NT2/D1 (cell line): ENCODE measurements at regions not wholly inside any gene's neighbourhood (a gene's known extent, or its start where the extent isn't known, plus 50 kb on each side); places are given as distances from the start of the nearest gene placed in this dataset.

Experiments
- DNase-seq: peaks from one replicate; pipeline ENCODE4 v3.0.0-alpha.2; 2011; ENCODE audit warnings: low read depth, low spot score
- H3K27me3 ChIP-seq: 2 replicates; pipeline ENCODE4 v1.6.0; 2011; ENCODE audit warnings: mild to moderate bottlenecking; ENCODE audit not compliant: insufficient read length, insufficient read depth
- H3K36me3 ChIP-seq: 2 replicates; pipeline ENCODE4 v1.6.1; 2011; ENCODE audit warnings: mild to moderate bottlenecking, low read length, mixed read lengths; ENCODE audit not compliant: insufficient read depth, insufficient read length
- H3K4me1 ChIP-seq: 2 replicates; pipeline ENCODE4 v1.5.1; 2011; ENCODE audit not compliant: insufficient read depth, insufficient read length
- H3K4me3 ChIP-seq: 2 replicates; pipeline ENCODE4 v1.5.1; 2011; ENCODE audit warnings: low read depth; ENCODE audit not compliant: insufficient read length
- H3K9ac ChIP-seq: 2 replicates; pipeline ENCODE4 v1.6.0; 2011; ENCODE audit warnings: low read depth; ENCODE audit not compliant: insufficient read length
- H3K9me3 ChIP-seq: 2 replicates; pipeline ENCODE4 v1.5.1; 2011; ENCODE audit warnings: mild to moderate bottlenecking, low read length; ENCODE audit not compliant: insufficient read depth
- SUZ12 ChIP-seq: IDR thresholded peaks from 2 replicates; pipeline ENCODE4 v1.6.1; 2011; ENCODE audit not compliant: insufficient read length, insufficient read depth; ENCODE audit errors: extremely low read depth
- YY1 ChIP-seq: IDR thresholded peaks from 2 replicates; pipeline ENCODE4 v1.6.1; 2011; ENCODE audit not compliant: insufficient read length, insufficient read depth
- ZNF274 ChIP-seq: IDR thresholded peaks from 2 replicates; pipeline ENCODE4 v1.6.1; 2011; ENCODE audit warnings: mild to moderate bottlenecking, low read depth, low read length

DNA sequence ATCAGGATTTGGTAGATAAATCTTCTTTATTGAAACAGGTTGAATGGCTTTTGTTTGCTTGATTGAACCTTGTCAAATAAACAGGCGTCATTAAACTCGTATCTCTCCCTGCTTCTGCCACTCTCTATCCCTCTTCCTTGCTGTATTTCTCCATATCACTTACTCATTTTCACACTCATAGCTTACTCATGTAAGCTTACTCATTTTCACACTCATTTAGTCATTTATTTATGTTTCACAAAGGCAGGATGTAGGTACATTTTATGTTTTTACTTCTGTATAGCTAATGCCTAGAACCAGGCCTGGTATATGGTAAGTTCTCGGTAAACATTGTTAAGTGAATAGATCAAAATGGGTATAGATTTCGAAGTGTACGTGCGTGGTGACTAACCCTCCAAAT lies 450.0 kb downstream of the PMP22 start:
- H3K9me3 ChIP-seq = no peaks in the 10 kb centered on the region
- H3K4me1 ChIP-seq = no peaks in the 10 kb centered on the region
- no peak overlapping the region for H3K4me3 ChIP-seq
- H3K36me3 ChIP-seq = no peaks in the 10 kb centered on the region
- no peak for DNase-seq
- no peaks in the 10 kb centered on the region for H3K27me3 ChIP-seq
- H3K9ac ChIP-seq = no peak overlapping the region
- no peak for TF ChIP-seq YY1
- TF ChIP-seq ZNF274 = no peak
- no peak for TF ChIP-seq SUZ12

DNA sequence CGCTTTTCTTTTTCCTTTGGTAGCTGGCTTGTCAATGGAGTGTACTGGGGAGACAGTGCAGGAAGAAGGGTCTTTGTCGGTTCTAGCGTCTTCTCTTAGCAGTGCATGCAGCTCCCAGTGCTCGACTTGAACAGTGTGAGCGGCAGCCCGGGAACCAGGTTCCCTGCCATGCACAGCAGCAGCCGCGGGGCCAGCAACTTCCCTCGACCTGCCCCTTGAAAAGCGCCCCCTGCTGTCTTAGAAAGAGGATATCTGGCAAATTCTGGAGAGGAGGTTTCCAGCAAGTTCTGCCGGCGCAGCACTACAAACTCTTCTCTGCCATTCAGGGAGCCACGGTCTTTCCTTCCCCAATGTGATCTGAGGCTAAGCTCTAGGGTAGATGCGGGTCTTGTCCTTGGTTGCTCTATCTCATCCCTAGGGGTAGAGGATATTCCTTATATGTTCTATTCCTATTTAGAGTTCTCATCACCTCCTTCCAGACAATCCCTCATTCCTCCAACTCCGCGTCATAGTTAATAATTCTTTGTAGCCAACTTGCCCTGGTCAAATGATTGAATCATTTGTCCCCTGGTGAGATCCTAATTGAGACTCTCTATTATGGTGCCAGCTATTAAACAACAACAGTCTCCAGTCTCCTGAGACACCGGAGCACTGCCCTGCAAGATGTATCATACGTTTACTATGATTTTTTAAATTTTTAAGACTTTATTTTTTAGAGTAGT lies 451.3 kb downstream of the PMP22 start:
- TF ChIP-seq SUZ12 (no peak), YY1 (no peak), ZNF274 (no peak)
- H3K36me3 ChIP-seq = no peaks in the 10 kb centered on the region
- H3K9me3 ChIP-seq = no peaks in the 10 kb centered on the region
- no peak overlapping the region for H3K4me3 ChIP-seq
- no peaks in the 10 kb centered on the region for H3K4me1 ChIP-seq
- peak; percentile 6 for DNase-seq
- no peaks in the 10 kb centered on the region for H3K27me3 ChIP-seq
- H3K9ac ChIP-seq = no peak overlapping the region

GRCh38 chr17:14808425-14808824 lies 456.7 kb downstream of the PMP22 start:
- Histone ChIP-seq H3K36me3 (no peaks in the 10 kb centered on the region), H3K4me3 (no peak overlapping the region), H3K4me1 (no peaks in the 10 kb centered on the region), H3K9ac (no peak overlapping the region), H3K27me3 (no peaks in the 10 kb centered on the region), H3K9me3 (no peaks in the 10 kb centered on the region)
- no peak for DNase-seq
- TF ChIP-seq SUZ12 (no peak), YY1 (no peak), ZNF274 (no peak)

DNA sequence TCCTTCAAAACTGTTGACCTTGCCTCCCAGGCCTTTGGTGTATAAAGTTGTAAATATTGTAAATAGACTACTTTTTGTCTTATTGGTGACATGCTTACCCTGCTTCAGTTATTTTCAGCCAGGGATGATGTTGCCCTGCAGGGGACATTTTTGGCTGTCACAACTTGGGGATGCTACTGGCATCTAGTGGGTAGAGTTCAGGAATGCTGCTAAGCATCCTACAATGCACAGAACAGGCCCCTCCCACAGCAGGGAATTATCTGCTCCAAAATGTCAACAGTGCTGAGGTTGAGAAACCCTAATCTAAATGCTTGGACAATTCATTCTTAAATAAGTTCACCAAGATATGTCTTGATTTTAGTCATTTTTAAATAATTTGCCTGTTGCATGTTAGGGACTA lies 459.8 kb downstream of the PMP22 start:
- no peaks in the 10 kb centered on the region for H3K4me1 ChIP-seq
- H3K9ac ChIP-seq = no peak overlapping the region
- H3K9me3 ChIP-seq = no peaks in the 10 kb centered on the region; the same call in 1 of the 2 replicates
- peak; percentile 23 for DNase-seq
- H3K36me3 ChIP-seq = no peaks in the 10 kb centered on the region
- no peaks in the 10 kb centered on the region for H3K27me3 ChIP-seq
- no peak overlapping the region for H3K4me3 ChIP-seq
- no peak for TF ChIP-seq ZNF274

DNA sequence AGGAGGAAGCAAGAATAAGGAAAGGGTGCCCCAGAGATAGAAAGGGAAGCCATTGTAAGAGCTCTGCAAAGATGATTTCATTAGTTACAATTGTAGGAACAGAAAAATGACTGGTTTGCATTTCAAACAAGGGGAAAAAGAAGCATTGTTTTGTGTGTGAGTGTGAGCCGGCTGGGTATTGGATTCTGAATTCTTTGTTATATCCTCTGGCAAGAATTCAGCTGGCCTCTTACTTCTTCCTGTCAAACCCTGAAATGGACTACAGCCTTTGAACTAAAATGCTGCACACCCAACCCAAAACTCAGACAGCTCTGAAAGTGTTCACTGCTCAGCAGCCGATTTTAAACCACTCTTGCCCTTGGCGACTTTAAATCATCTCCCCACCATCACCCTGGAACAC lies 461.3 kb downstream of the PMP22 start:
- H3K9ac ChIP-seq = no peak overlapping the region
- no peaks in the 10 kb centered on the region for H3K36me3 ChIP-seq
- no peak for DNase-seq
- no peak for TF ChIP-seq YY1
- no peak for TF ChIP-seq SUZ12
- TF ChIP-seq ZNF274 = no peak
- H3K9me3 ChIP-seq = no peaks in the 10 kb centered on the region; the same call in 1 of the 2 replicates
- no peaks in the 10 kb centered on the region for H3K4me1 ChIP-seq
- no peaks in the 10 kb centered on the region for H3K27me3 ChIP-seq
- no peak overlapping the region for H3K4me3 ChIP-seq

- no peaks in the 10 kb centered on the region for H3K4me1 ChIP-seq
- no peaks in the 10 kb centered on the region for H3K27me3 ChIP-seq
- no peak for TF ChIP-seq SUZ12
- TF ChIP-seq YY1 = no peak
- TF ChIP-seq ZNF274 = no peak
- no peak overlapping the region for H3K9ac ChIP-seq
- no peaks in the 10 kb centered on the region; the same call in 1 of the 2 replicates for H3K9me3 ChIP-seq
- no peaks in the 10 kb centered on the region for H3K36me3 ChIP-seq
- DNase-seq = no peak
- H3K4me3 ChIP-seq = no peak overlapping the region
Measured at GRCh38 chr17:14797801-14798200, 467.3 kb downstream of the PMP22 start.

GRCh38 chr17:14797021-14797420 lies 468.1 kb downstream of the PMP22 start:
- Histone ChIP-seq H3K27me3 (no peaks in the 10 kb centered on the region), H3K9ac (no peak overlapping the region), H3K4me1 (no peaks in the 10 kb centered on the region), H3K9me3 (no peaks in the 10 kb centered on the region; the same call in 1 of the 2 replicates), H3K4me3 (no peak overlapping the region), H3K36me3 (no peaks in the 10 kb centered on the region)
- TF ChIP-seq SUZ12 = no peak
- no peak for TF ChIP-seq ZNF274
- TF ChIP-seq YY1 = no peak
- DNase-seq = no peak

- TF ChIP-seq YY1 (no peak), ZNF274 (no peak), SUZ12 (no peak)
- Histone ChIP-seq H3K27me3 (no peaks in the 10 kb centered on the region), H3K9me3 (no peaks in the 10 kb centered on the region), H3K9ac (no peak overlapping the region), H3K4me1 (no peaks in the 10 kb centered on the region), H3K4me3 (no peak overlapping the region), H3K36me3 (no peaks in the 10 kb centered on the region)
- DNase-seq = no peak
Measured at GRCh38 chr17:14794961-14795360, 470.2 kb downstream of the PMP22 start.
